Smooth muscle cell (in vitro differentiated cells): ENCODE measurements at regions not wholly inside any gene's neighbourhood (a gene's known extent, or its start where the extent isn't known, plus 50 kb on each side); places are given as distances from the start of the nearest gene placed in this dataset.

Experiments used
- DNase-seq: peaks from one replicate; lab custom pipeline; 2025; ENCODE audit not compliant: unreplicated experiment; lab: John Stamatoyannopoulos, UW
- H2AFZ ChIP-seq: fragments of 200-600 bp; sonication (generic); 2 replicates; pipeline ENCODE4 v1.6.0; 2016; ENCODE audit warnings: antibody characterized with exemption, low read depth, mild to moderate bottlenecking
- H3F3A ChIP-seq: fragments of 200-600 bp; sonication (generic); 2 replicates; pipeline ENCODE4 v1.6.0; 2017; ENCODE audit warnings: antibody characterized with exemption, low read depth
- H3K27ac ChIP-seq: fragments of 200-600 bp; sonication (generic); 2 replicates; pipeline ENCODE4 v1.5.1; 2016; ENCODE audit warnings: low read depth, mild to moderate bottlenecking
- H3K27me3 ChIP-seq: fragments of 200-600 bp; sonication (generic); 2 replicates; pipeline ENCODE4 v1.6.1; 2016; ENCODE audit warnings: low read depth, mild to moderate bottlenecking
- H3K36me3 ChIP-seq: fragments of 200-600 bp; sonication (generic); 2 replicates; pipeline ENCODE4 v1.5.1; 2016; ENCODE audit warnings: low read depth
- H3K4me1 ChIP-seq: fragments of 200-600 bp; sonication (generic); 2 replicates; pipeline ENCODE4 v1.5.1; 2016; ENCODE audit warnings: low read depth
- H3K4me2 ChIP-seq: fragments of 200-600 bp; sonication (generic); 2 replicates; pipeline ENCODE4 v1.6.0; 2016; ENCODE audit warnings: mild to moderate bottlenecking
- H3K4me3 ChIP-seq: fragments of 200-600 bp; sonication (generic); 2 replicates; pipeline ENCODE4 v1.5.1; 2016; ENCODE audit warnings: mild to moderate bottlenecking
- H3K79me2 ChIP-seq: fragments of 200-600 bp; sonication (generic); 2 replicates; pipeline ENCODE4 v1.6.0; 2016; ENCODE audit warnings: low read depth, mild to moderate bottlenecking
- H3K9ac ChIP-seq: fragments of 200-600 bp; sonication (generic); 2 replicates; pipeline ENCODE4 v1.6.0; 2016; ENCODE audit warnings: low read depth
- H3K9me3 ChIP-seq: fragments of 200-600 bp; sonication (generic); replicated peaks from 2 replicates; pipeline ENCODE4 v1.5.1; 2016; ENCODE audit warnings: low read depth
- H4K20me1 ChIP-seq: fragments of 200-600 bp; sonication (generic); 2 replicates; pipeline ENCODE4 v1.6.0; 2016; ENCODE audit warnings: low read depth
- WGBS: methylation state at CpG from one replicate; pipeline ENCODE4 v1.1.7; 2016; ENCODE audit warnings: low lambda C conversion rate; 5-methylcytosine and 5-hydroxymethylcytosine counted together
- TF ChIP-seq, protein P1 (sequence below): fragments of 200-600 bp; sonication (generic); IDR thresholded peaks from 2 replicates; pipeline ENCODE4 v1.5.1; 2017; ENCODE audit warnings: borderline replicate concordance, mild to moderate bottlenecking, antibody characterized with exemption; ENCODE audit not compliant: insufficient read depth, poor library complexity, severe bottlenecking

DNA sequence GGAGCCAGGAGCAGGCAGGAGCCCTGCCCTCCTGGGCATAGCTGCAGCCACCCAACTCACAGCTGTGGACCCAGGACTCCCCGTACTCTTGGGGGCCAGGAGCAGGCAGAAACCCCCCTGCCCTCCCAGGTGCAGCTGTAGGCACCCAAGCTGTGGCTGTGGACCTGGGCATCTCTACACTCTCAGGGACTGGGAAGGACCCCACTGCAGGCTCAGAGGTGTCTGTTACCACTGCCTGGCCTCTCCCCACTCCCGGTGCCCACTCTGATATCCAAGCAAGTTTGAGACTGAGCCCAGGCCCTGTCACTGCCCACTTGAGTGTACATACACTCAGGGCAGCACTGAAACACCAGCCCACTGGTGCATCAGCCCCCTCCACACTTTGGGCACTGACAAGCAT is 193.5 kb upstream of the MANEA start:
- TF ChIP-seq, protein P1, sequence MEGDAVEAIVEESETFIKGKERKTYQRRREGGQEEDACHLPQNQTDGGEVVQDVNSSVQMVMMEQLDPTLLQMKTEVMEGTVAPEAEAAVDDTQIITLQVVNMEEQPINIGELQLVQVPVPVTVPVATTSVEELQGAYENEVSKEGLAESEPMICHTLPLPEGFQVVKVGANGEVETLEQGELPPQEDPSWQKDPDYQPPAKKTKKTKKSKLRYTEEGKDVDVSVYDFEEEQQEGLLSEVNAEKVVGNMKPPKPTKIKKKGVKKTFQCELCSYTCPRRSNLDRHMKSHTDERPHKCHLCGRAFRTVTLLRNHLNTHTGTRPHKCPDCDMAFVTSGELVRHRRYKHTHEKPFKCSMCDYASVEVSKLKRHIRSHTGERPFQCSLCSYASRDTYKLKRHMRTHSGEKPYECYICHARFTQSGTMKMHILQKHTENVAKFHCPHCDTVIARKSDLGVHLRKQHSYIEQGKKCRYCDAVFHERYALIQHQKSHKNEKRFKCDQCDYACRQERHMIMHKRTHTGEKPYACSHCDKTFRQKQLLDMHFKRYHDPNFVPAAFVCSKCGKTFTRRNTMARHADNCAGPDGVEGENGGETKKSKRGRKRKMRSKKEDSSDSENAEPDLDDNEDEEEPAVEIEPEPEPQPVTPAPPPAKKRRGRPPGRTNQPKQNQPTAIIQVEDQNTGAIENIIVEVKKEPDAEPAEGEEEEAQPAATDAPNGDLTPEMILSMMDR = no peak
- 92% methylated on average over 2 of the region's 2 CpGs for WGBS

DNA sequence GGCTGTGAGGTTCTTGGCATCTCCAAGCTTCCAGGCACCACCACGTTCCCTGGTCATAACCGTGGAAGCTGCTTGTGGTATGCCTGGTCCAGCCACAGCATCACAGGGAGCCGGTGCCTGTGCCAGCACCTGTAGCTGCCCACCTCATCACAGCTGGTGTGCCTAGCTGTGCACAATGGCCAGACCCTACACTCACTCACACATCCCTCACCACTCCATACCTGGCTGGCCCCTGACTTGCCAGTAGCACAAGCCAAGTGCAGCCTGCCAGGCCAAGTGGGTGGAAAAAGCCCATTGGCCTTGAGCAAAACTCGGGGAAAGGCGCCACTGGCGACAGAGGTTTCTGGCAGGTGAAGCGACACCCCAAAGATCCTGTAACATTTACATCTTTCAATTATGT is 192.3 kb upstream of the MANEA start:
- WGBS = 90% methylated on average over 7 of the region's 7 CpGs
- no peak for DNase-seq
- H3K79me2 ChIP-seq = no peaks in the 10 kb centered on the region

More for the DNA sequence above, 193.5 kb upstream of the MANEA start:
- H2AFZ ChIP-seq = no peak overlapping the region
- no peaks in the 10 kb centered on the region for H3K36me3 ChIP-seq
- no peaks in the 10 kb centered on the region for H3K79me2 ChIP-seq
- no peaks in the 10 kb centered on the region for H3F3A ChIP-seq
- DNase-seq = no peak
- H4K20me1 ChIP-seq = no peaks in the 10 kb centered on the region
- H3K9me3 ChIP-seq = no peaks in the 10 kb centered on the region
- H3K4me3 ChIP-seq = no peak overlapping the region
- H3K4me1 ChIP-seq = no peaks in the 10 kb centered on the region
- H3K9ac ChIP-seq = no peak overlapping the region
- H3K4me2 ChIP-seq = no peak overlapping the region
- no peaks in the 10 kb centered on the region for H3K27me3 ChIP-seq
- no peak overlapping the region for H3K27ac ChIP-seq

DNA sequence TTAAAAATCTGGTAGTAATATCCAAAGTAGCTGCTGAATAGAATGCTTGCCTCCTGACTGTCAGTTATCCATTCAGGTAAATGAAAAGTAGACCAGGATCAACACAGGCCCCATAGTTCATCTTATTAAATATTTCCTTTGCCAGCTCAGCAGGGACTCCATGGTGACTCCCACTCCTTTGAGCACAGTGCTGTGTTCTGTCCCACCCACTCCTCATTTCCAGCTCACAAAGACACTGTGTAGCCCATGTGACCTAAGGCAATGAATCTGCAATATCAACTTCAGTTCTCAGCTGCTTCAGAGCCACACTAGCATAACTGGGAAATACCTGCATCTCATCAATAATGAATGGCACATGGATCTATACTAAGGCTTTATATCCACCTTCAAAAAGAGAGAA is 189.5 kb upstream of the MANEA start:
- Histone ChIP-seq H3K4me3 (no peak overlapping the region), H3K4me2 (no peak overlapping the region), H3F3A (no peaks in the 10 kb centered on the region), H3K9ac (no peak overlapping the region), H3K36me3 (no peaks in the 10 kb centered on the region), H3K27me3 (no peaks in the 10 kb centered on the region), H4K20me1 (no peaks in the 10 kb centered on the region), H2AFZ (no peak overlapping the region), H3K9me3 (no peaks in the 10 kb centered on the region), H3K79me2 (no peaks in the 10 kb centered on the region), H3K4me1 (no peaks in the 10 kb centered on the region), H3K27ac (no peak overlapping the region)
- no peak for DNase-seq
- TF ChIP-seq, protein P1 = no peak

More for the DNA sequence above, 192.3 kb upstream of the MANEA start:
- no peaks in the 10 kb centered on the region for H3K4me1 ChIP-seq
- H4K20me1 ChIP-seq = no peaks in the 10 kb centered on the region
- no peak overlapping the region for H3K27ac ChIP-seq
- H2AFZ ChIP-seq = no peak overlapping the region
- no peaks in the 10 kb centered on the region for H3K9me3 ChIP-seq
- H3K9ac ChIP-seq = no peak overlapping the region
- TF ChIP-seq, protein P1 = no peak
- H3K4me2 ChIP-seq = no peak overlapping the region
- no peaks in the 10 kb centered on the region for H3F3A ChIP-seq
- no peaks in the 10 kb centered on the region for H3K36me3 ChIP-seq
- no peak overlapping the region for H3K4me3 ChIP-seq
- H3K27me3 ChIP-seq = no peaks in the 10 kb centered on the region

DNA sequence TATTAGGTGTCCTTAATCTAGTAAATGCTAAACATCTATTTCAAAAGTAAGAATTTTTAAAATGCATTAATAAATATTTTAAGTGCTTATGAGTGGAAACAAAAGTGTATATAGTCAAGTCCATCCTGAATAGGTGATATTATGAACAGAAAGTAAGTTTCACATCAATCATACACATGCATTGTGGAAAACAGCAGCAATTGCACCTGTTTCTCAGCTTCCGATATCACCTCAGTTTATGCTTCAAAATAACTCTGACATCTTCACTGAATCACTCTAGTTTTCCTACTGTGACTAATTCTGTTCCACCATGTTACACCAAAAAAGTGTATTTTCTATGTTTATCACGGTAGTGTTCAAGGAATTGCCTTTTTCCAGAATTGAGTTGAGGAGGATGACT is 172.6 kb upstream of the MANEA start:
- H3K4me1 ChIP-seq = no peaks in the 10 kb centered on the region
- TF ChIP-seq, protein P1 = no peak
- no peaks in the 10 kb centered on the region for H3F3A ChIP-seq
- no peak overlapping the region for H3K9ac ChIP-seq
- H3K36me3 ChIP-seq = no peaks in the 10 kb centered on the region
- 96% methylated on average over 2 of the region's 2 CpGs for WGBS
- no peaks in the 10 kb centered on the region for H4K20me1 ChIP-seq
- DNase-seq = no peak
- no peak overlapping the region for H2AFZ ChIP-seq
- no peak overlapping the region for H3K27ac ChIP-seq
- no peaks in the 10 kb centered on the region for H3K27me3 ChIP-seq
- H3K9me3 ChIP-seq = no peaks in the 10 kb centered on the region
- H3K4me3 ChIP-seq = no peak overlapping the region
- H3K79me2 ChIP-seq = no peaks in the 10 kb centered on the region
- H3K4me2 ChIP-seq = no peak overlapping the region
